Upper lobe of left lung (tissue), 4 donors: ENCODE measurements at regions not wholly inside any gene's neighbourhood (a gene's known extent, or its start where the extent isn't known, plus 50 kb on each side); places are given as distances from the start of the nearest gene placed in this dataset.

ENCODE experiments used
- CTCF ChIP-seq, 6 experiments: fragments of 450-650 bp in 4 of 6; fragments of 200-600 bp in 2 of 6; sonication (generic) in 2 of 6; IDR thresholded peaks; one replicate each; pipeline ENCODE4 v1.5.1; 2016 to 2019; ENCODE audit warnings: antibody characterized with exemption in 6 of 6
- EP300 ChIP-seq, 4 donors: sonication (generic); formaldehyde crosslinking; IDR thresholded peaks; one replicate each; pipeline ENCODE4 v1.5.1; 2017; ENCODE audit warnings: antibody characterized with exemption in 4 of 4, control low read depth in 2 of 4
- POLR2A ChIP-seq, 4 donors: fragments of 450-650 bp; IDR thresholded peaks; one replicate each; pipeline ENCODE4 v1.5.1; 2016 to 2017; ENCODE audit warnings: antibody characterized with exemption in 4 of 4, mild to moderate bottlenecking in 2 of 4
- POLR2AphosphoS5 ChIP-seq, 2 donors: sonication (generic); formaldehyde crosslinking; IDR thresholded peaks; one replicate each; pipeline ENCODE4 v1.5.1; 2017; ENCODE audit warnings: antibody characterized with exemption in 2 of 2

- no peak for TF ChIP-seq POLR2A (IDR thresholded peaks at IDR 0.05)
- no peak for TF ChIP-seq EP300 (IDR thresholded peaks at IDR 0.05)
- no peak for TF ChIP-seq CTCF (IDR thresholded peaks at IDR 0.05)
- no peak for TF ChIP-seq POLR2AphosphoS5 (IDR thresholded peaks at IDR 0.05)
These were observed 227.7 kb upstream of the STK17B start for GRCh38 chr2:196399096-196399495.
